HEK293 (cell line): ENCODE measurements at regions not wholly inside any gene's neighbourhood (a gene's known extent, or its start where the extent isn't known, plus 50 kb on each side); places are given as distances from the start of the nearest gene placed in this dataset.

Experiments used
- CTCF ChIA-PET: fragments of 350-600 bp; formaldehyde crosslinking; extraction: SDS; loops from one replicate; lab custom pipeline; 2021; ENCODE audit warnings: antibody characterized with exemption; lab: Yijun Ruan, JAX
- POLR2A ChIA-PET: fragments of 300-600 bp; formaldehyde crosslinking; extraction: SDS; loops from one replicate; lab custom pipeline; 2020; ENCODE audit warnings: antibody characterized with exemption, inconsistent platforms; lab: Yijun Ruan, JAX
- H3K27ac ChIP-seq: fragments of 200-500 bp; sonication (Bioruptor generic); 2 replicates; pipeline ENCODE4 v1.5.1; 2014; ENCODE audit warnings: low read depth, low read length, control low read depth, inconsistent platforms; ENCODE audit errors: extremely low read depth
- H3K36me3 ChIP-seq, 2 experiments: fragments of 200-500 bp in 1 of 2; sonication (Bioruptor generic) in 1 of 2; 1 replicate in 1 of 2; 2 replicates in 1 of 2; pipeline ENCODE4 v1.5.1; 2014 to 2017; ENCODE audit warnings: inconsistent platforms in 2 of 2, low read length in 2 of 2; ENCODE audit not compliant: control insufficient read depth in 2 of 2, insufficient read depth in 1 of 2
- H3K4me1 ChIP-seq: fragments of 200-500 bp; sonication (Bioruptor generic); 2 replicates; pipeline ENCODE4 v1.5.1; 2014; ENCODE audit warnings: mild to moderate bottlenecking, low read length, inconsistent platforms; ENCODE audit not compliant: control insufficient read depth, insufficient read depth
- H3K4me3 ChIP-seq: 2 replicates; pipeline ENCODE4 v1.5.1; 2011; ENCODE audit warnings: low read depth, mild to moderate bottlenecking, control low read depth, low read length, moderate library complexity
- H3K9me3 ChIP-seq: fragments of 200-500 bp; sonication (Bioruptor generic); 2 replicates; pipeline ENCODE4 v1.5.1; 2014; ENCODE audit warnings: low read depth, low read length, inconsistent platforms; ENCODE audit not compliant: control insufficient read depth, insufficient read depth
- BCL11A ChIP-seq: fragments of 450-650 bp; formaldehyde crosslinking; IDR thresholded peaks from 2 replicates; pipeline ENCODE4 v1.5.1; 2016; ENCODE audit warnings: low read depth, missing biosample characterization, missing genetic modification characterization
- IKZF3 ChIP-seq: fragments of 450-650 bp; IDR thresholded peaks from 2 replicates; pipeline ENCODE4 v1.5.0; 2018; ENCODE audit warnings: missing biosample characterization, mild to moderate bottlenecking, missing genetic modification characterization, moderate library complexity
- KLF16 ChIP-seq: fragments of 450-650 bp; formaldehyde crosslinking; IDR thresholded peaks from 2 replicates; pipeline ENCODE4 v1.5.1; 2017; ENCODE audit warnings: missing biosample characterization, missing genetic modification characterization
- ZFP41 ChIP-seq: fragments of 450-650 bp; formaldehyde crosslinking; IDR thresholded peaks from 2 replicates; pipeline ENCODE4 v1.5.1; 2016; ENCODE audit warnings: missing biosample characterization, missing genetic modification characterization, borderline replicate concordance
- ZNF140 ChIP-seq: fragments of 450-650 bp; formaldehyde crosslinking; IDR thresholded peaks from 2 replicates; pipeline ENCODE4 v1.5.1; 2016; ENCODE audit warnings: missing biosample characterization, missing genetic modification characterization
- ZNF292 ChIP-seq: fragments of 450-650 bp; formaldehyde crosslinking; IDR thresholded peaks from 2 replicates; pipeline ENCODE4 v1.5.1; 2016; ENCODE audit warnings: low read depth, missing biosample characterization, missing genetic modification characterization, borderline replicate concordance
- ZNF302 ChIP-seq: fragments of 450-650 bp; formaldehyde crosslinking; IDR thresholded peaks from 2 replicates; pipeline ENCODE4 v1.5.1; 2016; ENCODE audit warnings: missing biosample characterization, missing genetic modification characterization, low read depth
- ZNF544 ChIP-seq: fragments of 450-650 bp; formaldehyde crosslinking; IDR thresholded peaks from 2 replicates; pipeline ENCODE4 v1.5.0; 2017; ENCODE audit warnings: missing biosample characterization, missing genetic modification characterization
- ZNF585B ChIP-seq: fragments of 450-650 bp; formaldehyde crosslinking; IDR thresholded peaks from 2 replicates; pipeline ENCODE4 v1.5.1; 2016; ENCODE audit warnings: missing biosample characterization, missing genetic modification characterization
- ZNF600 ChIP-seq: fragments of 450-650 bp; formaldehyde crosslinking; IDR thresholded peaks from 2 replicates; pipeline ENCODE4 v1.5.1; 2016; ENCODE audit warnings: missing biosample characterization, missing genetic modification characterization
- ZNF626 ChIP-seq: fragments of 450-650 bp; sonication (Bioruptor Pico); formaldehyde crosslinking; IDR thresholded peaks from 2 replicates; pipeline ENCODE4 v1.5.1; 2018; ENCODE audit warnings: missing biosample characterization, missing genetic modification characterization, inconsistent platforms
- ZNF677 ChIP-seq: fragments of 450-650 bp; IDR thresholded peaks from 2 replicates; pipeline ENCODE4 v1.5.0; 2018; ENCODE audit warnings: missing biosample characterization, mild to moderate bottlenecking, missing genetic modification characterization, moderate library complexity
- ZNF792 ChIP-seq: fragments of 450-650 bp; formaldehyde crosslinking; IDR thresholded peaks from 2 replicates; pipeline ENCODE4 v1.5.1; 2016; ENCODE audit warnings: missing biosample characterization, missing genetic modification characterization
- ZSCAN30 ChIP-seq: fragments of 450-650 bp; IDR thresholded peaks from 2 replicates; pipeline ENCODE4 v1.5.1; 2018; ENCODE audit warnings: missing biosample characterization, mild to moderate bottlenecking, missing genetic modification characterization, moderate library complexity
- TF ChIP-seq, protein P1 (sequence below): fragments of 450-650 bp; formaldehyde crosslinking; IDR thresholded peaks from 2 replicates; pipeline ENCODE4 v1.5.1; 2016; ENCODE audit warnings: missing biosample characterization, missing genetic modification characterization
- TF ChIP-seq, protein P2 (sequence below): fragments of 450-650 bp; formaldehyde crosslinking; IDR thresholded peaks from 2 replicates; pipeline ENCODE4 v1.5.1; 2016; ENCODE audit warnings: missing biosample characterization, missing genetic modification characterization
- TF ChIP-seq, protein P3 (sequence below): fragments of 450-650 bp; formaldehyde crosslinking; IDR thresholded peaks from 2 replicates; pipeline ENCODE4 v1.5.1; 2017; ENCODE audit warnings: missing biosample characterization, missing genetic modification characterization
- TF ChIP-seq, protein P4 (sequence below): fragments of 450-650 bp; formaldehyde crosslinking; IDR thresholded peaks from 2 replicates; pipeline ENCODE4 v1.5.1; 2016; ENCODE audit warnings: missing biosample characterization, missing genetic modification characterization
- TF ChIP-seq, protein P5 (sequence below): fragments of 450-650 bp; formaldehyde crosslinking; IDR thresholded peaks from 2 replicates; pipeline ENCODE4 v1.5.0; 2017; ENCODE audit warnings: missing biosample characterization, missing genetic modification characterization, borderline replicate concordance

DNA sequence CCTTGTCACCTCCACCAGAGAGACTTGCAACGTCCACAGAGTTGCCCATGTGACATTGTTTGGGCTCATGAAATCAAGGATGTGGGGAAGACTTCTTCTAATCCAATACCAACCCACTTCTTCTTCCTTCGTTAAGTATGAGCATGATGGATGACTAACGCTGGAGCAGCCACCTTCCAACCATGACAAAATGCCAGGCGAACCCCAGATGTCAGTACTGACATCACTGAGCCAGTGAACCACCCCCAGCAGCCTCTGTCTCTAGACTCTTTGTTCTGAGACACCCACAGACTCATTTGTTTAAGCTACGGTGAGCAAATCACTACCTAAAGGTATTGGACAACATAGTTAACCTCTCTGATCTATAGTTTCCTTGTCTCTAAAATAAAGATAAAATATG, 123.7 kb downstream of the GRIN2B start:
- Histone ChIP-seq H3K4me3 (no peak overlapping the region), H3K27ac (no peak overlapping the region), H3K4me1 (no peaks in the 10 kb centered on the region), H3K36me3 (no peaks in the 10 kb centered on the region), H3K9me3 (no peaks in the 10 kb centered on the region)
- ChIA-PET POLR2A (no interaction called here), CTCF (no interaction called here)
- TF ChIP-seq ZNF677 (tag by site-specific recombination), result no peak
- TF ChIP-seq ZSCAN30 (tag by site-specific recombination), result no peak
- no peak for TF ChIP-seq ZNF600 (tag by site-specific recombination)
- TF ChIP-seq ZNF585B (tag by site-specific recombination), result no peak
- TF ChIP-seq ZFP41, result no peak
- no peak for TF ChIP-seq ZNF792
- TF ChIP-seq KLF16, result no peak
- TF ChIP-seq IKZF3 (tag by site-specific recombination), result no peak
- TF ChIP-seq ZNF626 (tag by site-specific recombination), result no peak

DNA sequence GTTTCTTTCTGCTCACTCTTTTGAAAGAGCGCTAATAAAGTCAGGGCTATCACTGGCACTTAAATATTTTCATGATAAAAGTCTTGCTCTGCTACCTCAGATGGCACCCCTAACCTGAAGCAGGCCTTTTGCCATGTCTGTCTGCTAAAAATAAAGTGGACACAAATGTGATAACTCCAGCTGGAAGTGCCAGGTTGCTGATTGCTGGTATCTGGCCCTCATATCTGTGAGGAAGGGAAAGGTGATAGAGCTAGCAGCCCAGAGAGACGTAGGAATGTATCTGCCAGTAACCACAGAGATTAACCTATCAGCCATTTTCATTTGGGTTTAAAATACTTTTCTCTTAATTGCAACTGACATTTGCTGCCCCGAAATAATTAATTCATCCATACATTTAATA, 127.9 kb downstream of the GRIN2B start:
- ChIA-PET CTCF (interaction anchor here (0.6 kb wide), 1 partner anchor 131 kb away, joined by 3 read pairs; no protein-coding TSS in a partner anchor), POLR2A (no interaction called here)
- no peaks in the 10 kb centered on the region for H3K4me1 ChIP-seq
- TF ChIP-seq, protein P1, sequence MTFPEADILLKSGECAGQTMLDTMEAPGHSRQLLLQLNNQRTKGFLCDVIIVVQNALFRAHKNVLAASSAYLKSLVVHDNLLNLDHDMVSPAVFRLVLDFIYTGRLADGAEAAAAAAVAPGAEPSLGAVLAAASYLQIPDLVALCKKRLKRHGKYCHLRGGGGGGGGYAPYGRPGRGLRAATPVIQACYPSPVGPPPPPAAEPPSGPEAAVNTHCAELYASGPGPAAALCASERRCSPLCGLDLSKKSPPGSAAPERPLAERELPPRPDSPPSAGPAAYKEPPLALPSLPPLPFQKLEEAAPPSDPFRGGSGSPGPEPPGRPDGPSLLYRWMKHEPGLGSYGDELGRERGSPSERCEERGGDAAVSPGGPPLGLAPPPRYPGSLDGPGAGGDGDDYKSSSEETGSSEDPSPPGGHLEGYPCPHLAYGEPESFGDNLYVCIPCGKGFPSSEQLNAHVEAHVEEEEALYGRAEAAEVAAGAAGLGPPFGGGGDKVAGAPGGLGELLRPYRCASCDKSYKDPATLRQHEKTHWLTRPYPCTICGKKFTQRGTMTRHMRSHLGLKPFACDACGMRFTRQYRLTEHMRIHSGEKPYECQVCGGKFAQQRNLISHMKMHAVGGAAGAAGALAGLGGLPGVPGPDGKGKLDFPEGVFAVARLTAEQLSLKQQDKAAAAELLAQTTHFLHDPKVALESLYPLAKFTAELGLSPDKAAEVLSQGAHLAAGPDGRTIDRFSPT (tag by site-specific recombination), result no peak
- TF ChIP-seq, protein P2, sequence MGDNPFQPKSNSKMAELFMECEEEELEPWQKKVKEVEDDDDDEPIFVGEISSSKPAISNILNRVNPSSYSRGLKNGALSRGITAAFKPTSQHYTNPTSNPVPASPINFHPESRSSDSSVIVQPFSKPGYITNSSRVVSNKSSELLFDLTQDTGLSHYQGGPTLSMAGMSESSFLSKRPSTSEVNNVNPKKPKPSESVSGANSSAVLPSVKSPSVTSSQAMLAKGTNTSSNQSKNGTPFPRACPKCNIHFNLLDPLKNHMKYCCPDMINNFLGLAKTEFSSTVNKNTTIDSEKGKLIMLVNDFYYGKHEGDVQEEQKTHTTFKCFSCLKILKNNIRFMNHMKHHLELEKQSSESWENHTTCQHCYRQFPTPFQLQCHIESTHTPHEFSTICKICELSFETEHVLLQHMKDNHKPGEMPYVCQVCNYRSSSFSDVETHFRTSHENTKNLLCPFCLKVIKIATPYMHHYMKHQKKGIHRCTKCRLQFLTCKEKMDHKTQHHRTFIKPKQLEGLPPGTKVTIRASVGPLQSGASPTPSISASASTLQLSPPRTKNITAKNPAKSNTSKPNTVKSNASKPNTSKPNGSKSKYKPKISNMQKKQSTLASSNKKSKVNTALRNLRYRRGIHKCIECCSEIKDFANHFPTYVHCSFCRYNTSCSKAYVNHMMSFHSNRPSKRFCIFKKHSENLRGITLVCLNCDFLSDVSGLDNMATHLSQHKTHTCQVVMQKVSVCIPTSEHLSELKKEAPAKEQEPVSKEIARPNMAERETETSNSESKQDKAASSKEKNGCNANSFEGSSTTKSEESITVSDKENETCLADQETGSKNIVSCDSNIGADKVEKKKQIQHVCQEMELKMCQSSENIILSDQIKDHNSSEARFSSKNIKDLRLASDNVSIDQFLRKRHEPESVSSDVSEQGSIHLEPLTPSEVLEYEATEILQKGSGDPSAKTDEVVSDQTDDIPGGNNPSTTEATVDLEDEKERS (tag by site-specific recombination), result no peak
- TF ChIP-seq ZNF292 (no peak), ZNF302 (no peak), ZNF544 (tag by site-specific recombination) (no peak), ZNF140 (tag by site-specific recombination) (no peak), BCL11A (tag by site-specific recombination) (no peak)
- TF ChIP-seq, protein P3, sequence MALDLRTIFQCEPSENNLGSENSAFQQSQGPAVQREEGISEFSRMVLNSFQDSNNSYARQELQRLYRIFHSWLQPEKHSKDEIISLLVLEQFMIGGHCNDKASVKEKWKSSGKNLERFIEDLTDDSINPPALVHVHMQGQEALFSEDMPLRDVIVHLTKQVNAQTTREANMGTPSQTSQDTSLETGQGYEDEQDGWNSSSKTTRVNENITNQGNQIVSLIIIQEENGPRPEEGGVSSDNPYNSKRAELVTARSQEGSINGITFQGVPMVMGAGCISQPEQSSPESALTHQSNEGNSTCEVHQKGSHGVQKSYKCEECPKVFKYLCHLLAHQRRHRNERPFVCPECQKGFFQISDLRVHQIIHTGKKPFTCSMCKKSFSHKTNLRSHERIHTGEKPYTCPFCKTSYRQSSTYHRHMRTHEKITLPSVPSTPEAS, result no peak
- TF ChIP-seq, protein P4, sequence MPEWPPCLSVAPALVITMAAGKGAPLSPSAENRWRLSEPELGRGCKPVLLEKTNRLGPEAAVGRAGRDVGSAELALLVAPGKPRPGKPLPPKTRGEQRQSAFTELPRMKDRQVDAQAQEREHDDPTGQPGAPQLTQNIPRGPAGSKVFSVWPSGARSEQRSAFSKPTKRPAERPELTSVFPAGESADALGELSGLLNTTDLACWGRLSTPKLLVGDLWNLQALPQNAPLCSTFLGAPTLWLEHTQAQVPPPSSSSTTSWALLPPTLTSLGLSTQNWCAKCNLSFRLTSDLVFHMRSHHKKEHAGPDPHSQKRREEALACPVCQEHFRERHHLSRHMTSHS, result no peak
- TF ChIP-seq, protein P5, sequence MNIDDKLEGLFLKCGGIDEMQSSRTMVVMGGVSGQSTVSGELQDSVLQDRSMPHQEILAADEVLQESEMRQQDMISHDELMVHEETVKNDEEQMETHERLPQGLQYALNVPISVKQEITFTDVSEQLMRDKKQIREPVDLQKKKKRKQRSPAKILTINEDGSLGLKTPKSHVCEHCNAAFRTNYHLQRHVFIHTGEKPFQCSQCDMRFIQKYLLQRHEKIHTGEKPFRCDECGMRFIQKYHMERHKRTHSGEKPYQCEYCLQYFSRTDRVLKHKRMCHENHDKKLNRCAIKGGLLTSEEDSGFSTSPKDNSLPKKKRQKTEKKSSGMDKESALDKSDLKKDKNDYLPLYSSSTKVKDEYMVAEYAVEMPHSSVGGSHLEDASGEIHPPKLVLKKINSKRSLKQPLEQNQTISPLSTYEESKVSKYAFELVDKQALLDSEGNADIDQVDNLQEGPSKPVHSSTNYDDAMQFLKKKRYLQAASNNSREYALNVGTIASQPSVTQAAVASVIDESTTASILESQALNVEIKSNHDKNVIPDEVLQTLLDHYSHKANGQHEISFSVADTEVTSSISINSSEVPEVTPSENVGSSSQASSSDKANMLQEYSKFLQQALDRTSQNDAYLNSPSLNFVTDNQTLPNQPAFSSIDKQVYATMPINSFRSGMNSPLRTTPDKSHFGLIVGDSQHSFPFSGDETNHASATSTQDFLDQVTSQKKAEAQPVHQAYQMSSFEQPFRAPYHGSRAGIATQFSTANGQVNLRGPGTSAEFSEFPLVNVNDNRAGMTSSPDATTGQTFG (tag by site-specific recombination), result no peak
- TF ChIP-seq, all 188 proteins: peak for 0
- Histone ChIP-seq H3K4me3 (no peak overlapping the region), H3K27ac (no peak overlapping the region), H3K36me3 (no peaks in the 10 kb centered on the region), H3K9me3 (no peaks in the 10 kb centered on the region)
